HEK293 (cell line): ENCODE measurements at regions not wholly inside any gene's neighbourhood (a gene's known extent, or its start where the extent isn't known, plus 50 kb on each side); places are given as distances from the start of the nearest gene placed in this dataset.

ENCODE experiments used
- CTCF ChIP-seq: fragments of 450-650 bp; formaldehyde crosslinking; IDR thresholded peaks from 2 replicates; pipeline ENCODE4 v1.5.1; 2016; ENCODE audit warnings: missing biosample characterization, missing genetic modification characterization
- HOXC10 ChIP-seq: sonication (generic); formaldehyde crosslinking; IDR thresholded peaks from 2 replicates; pipeline ENCODE4 v1.8.1; 2023; ENCODE audit warnings: mild to moderate bottlenecking, missing genetic modification reagents
- PATZ1 ChIP-seq: fragments of 450-650 bp; formaldehyde crosslinking; IDR thresholded peaks from 2 replicates; pipeline ENCODE4 v1.5.1; 2016; ENCODE audit warnings: missing biosample characterization, missing genetic modification characterization
- PRDM1 ChIP-seq: fragments of 450-650 bp; formaldehyde crosslinking; IDR thresholded peaks from 2 replicates; pipeline ENCODE4; 2016; ENCODE audit warnings: missing biosample characterization, missing genetic modification characterization
- TCF7L2 ChIP-seq: IDR thresholded peaks from 2 replicates; pipeline ENCODE4 v1.6.1; 2011; ENCODE audit warnings: low read depth, mild to moderate bottlenecking, inconsistent platforms, low read length, moderate library complexity, borderline replicate concordance
- ZNF121 ChIP-seq: fragments of 450-650 bp; formaldehyde crosslinking; IDR thresholded peaks from 2 replicates; pipeline ENCODE4 v1.5.1; 2016; ENCODE audit warnings: missing biosample characterization, missing genetic modification characterization
- ZNF133 ChIP-seq: fragments of 450-650 bp; formaldehyde crosslinking; IDR thresholded peaks from 2 replicates; pipeline ENCODE4 v1.5.1; 2016; ENCODE audit warnings: missing biosample characterization, missing genetic modification characterization
- ZNF18 ChIP-seq: fragments of 450-650 bp; formaldehyde crosslinking; IDR thresholded peaks from 2 replicates; pipeline ENCODE4 v1.5.1; 2016; ENCODE audit warnings: missing biosample characterization, missing genetic modification characterization
- ZNF274 ChIP-seq, 2 experiments: fragments of 200-500 bp in 1 of 2; fragments of 450-650 bp in 1 of 2; sonication (Bioruptor generic) in 1 of 2; formaldehyde crosslinking in 1 of 2; IDR thresholded peaks; 2 replicates each; pipeline versions ENCODE4 v1.5.1 to v1.6.1; 2014 to 2016; ENCODE audit warnings: borderline replicate concordance in 1 of 2, inconsistent platforms in 1 of 2, low read length in 1 of 2, missing biosample characterization in 1 of 2, missing genetic modification characterization in 1 of 2
- ZNF280C ChIP-seq: fragments of 450-650 bp; formaldehyde crosslinking; IDR thresholded peaks from 2 replicates; pipeline ENCODE4 v1.5.1; 2016; ENCODE audit warnings: missing biosample characterization, missing genetic modification characterization
- ZNF48 ChIP-seq: fragments of 450-650 bp; formaldehyde crosslinking; IDR thresholded peaks from 2 replicates; pipeline ENCODE4 v1.5.1; 2016; ENCODE audit warnings: missing biosample characterization, missing genetic modification characterization
- ZNF600 ChIP-seq: fragments of 450-650 bp; formaldehyde crosslinking; IDR thresholded peaks from 2 replicates; pipeline ENCODE4 v1.5.1; 2016; ENCODE audit warnings: missing biosample characterization, missing genetic modification characterization
- ZNF664 ChIP-seq: fragments of 450-650 bp; formaldehyde crosslinking; IDR thresholded peaks from 2 replicates; pipeline ENCODE4 v1.5.1; 2016; ENCODE audit warnings: missing biosample characterization, missing genetic modification characterization
- ZNF76 ChIP-seq: fragments of 450-650 bp; formaldehyde crosslinking; IDR thresholded peaks from 2 replicates; pipeline ENCODE4; 2016; ENCODE audit warnings: low read depth, missing biosample characterization, missing genetic modification characterization, borderline replicate concordance

- TF ChIP-seq HOXC10 (no peak), CTCF (tag by site-specific recombination) (no peak), ZNF76 (tag by site-specific recombination) (no peak), PATZ1 (tag by site-specific recombination) (no peak), TCF7L2 (no peak), ZNF600 (tag by site-specific recombination) (no peak), ZNF18 (tag by site-specific recombination) (no peak), ZNF280C (tag by site-specific recombination) (no peak), ZNF274 (IDR thresholded peaks at IDR 0.05; ENCODE audit: low read length) (no peak), ZNF274 (tag by site-specific recombination; IDR thresholded peaks at IDR 0.05; ENCODE audit: borderline replicate concordance) (no peak), ZNF48 (tag by site-specific recombination) (no peak), ZNF133 (tag by site-specific recombination) (no peak), ZNF121 (tag by site-specific recombination) (no peak), PRDM1 (tag by site-specific recombination) (no peak), ZNF664 (tag by site-specific recombination) (no peak)
Observed at GRCh38 chr3:102745881-102746280, 311.1 kb downstream of the ZPLD1 start.
